ENCODE measurements at regions not wholly inside any gene's neighbourhood (a gene's known extent, or its start where the extent isn't known, plus 50 kb on each side); places are given as distances from the start of the nearest gene placed in this dataset.

GRCh38 chr5:124797665-124798087 is 51.2 kb upstream of the ZNF608 start:
- TF ChIP-seq CTCF (IDR thresholded peaks at IDR 0.05; ENCODE audit: extremely low read depth in 1 of 2, insufficient read depth in 1 of 2, low read depth in 1 of 2, low read length in 2 of 2) (no peak), POLR2A (IDR thresholded peaks at IDR 0.05; ENCODE audit: low read depth, low read length) (no peak), MAX (IDR thresholded peaks at IDR 0.05; ENCODE audit: insufficient read depth, insufficient read length) (no peak), POLR2AphosphoS5 (IDR thresholded peaks at IDR 0.05; ENCODE audit: insufficient read depth, low read depth, low read length) (no peak), MYC (IDR thresholded peaks at IDR 0.05; ENCODE audit: low read depth, low read length) (no peak), FOS (IDR thresholded peaks at IDR 0.05; ENCODE audit: borderline replicate concordance, insufficient read depth, low read length) (no peak), EZH2 (IDR thresholded peaks at IDR 0.05; ENCODE audit: borderline replicate concordance, low read depth, low read length, severe bottlenecking) (no peak), JUN (IDR thresholded peaks at IDR 0.05; ENCODE audit: borderline replicate concordance, insufficient read depth, insufficient read length, low read depth) (no peak)

All from endothelial cell of umbilical vein (primary cell).